Neutrophil (primary cell): ENCODE measurements at regions not wholly inside any gene's neighbourhood (a gene's known extent, or its start where the extent isn't known, plus 50 kb on each side); places are given as distances from the start of the nearest gene placed in this dataset.

Experiments
- H3K27ac ChIP-seq: fragments of 200-600 bp; sonication (generic); 2 replicates; pipeline ENCODE4 v1.5.1; 2016; ENCODE audit warnings: mild to moderate bottlenecking, moderate library complexity
- H3K27me3 ChIP-seq: fragments of 200-600 bp; sonication (generic); 2 replicates; pipeline ENCODE4 v1.6.0; 2016; ENCODE audit warnings: mild to moderate bottlenecking
- H3K36me3 ChIP-seq: fragments of 200-600 bp; sonication (generic); 2 replicates; pipeline ENCODE4 v1.5.1; 2017
- H3K4me1 ChIP-seq, 2 experiments: fragments of 200-600 bp in 1 of 2; sonication (generic) in 1 of 2; 1 replicate in 1 of 2; 2 replicates in 1 of 2; pipeline versions ENCODE4 v1.5.1 to v1.6.1; 2013 to 2016; ENCODE audit warnings: low read depth in 1 of 2, low read length in 1 of 2, mild to moderate bottlenecking in 1 of 2, moderate library complexity in 1 of 2; ENCODE audit not compliant: control insufficient read depth in 1 of 2, insufficient read depth in 1 of 2
- H3K4me3 ChIP-seq, 2 experiments: fragments of 200-600 bp in 1 of 2; sonication (generic) in 1 of 2; 1 replicate in 1 of 2; 2 replicates in 1 of 2; pipeline ENCODE4 v1.5.1; 2013 to 2016; ENCODE audit warnings: low read depth in 1 of 2, low read length in 1 of 2, mild to moderate bottlenecking in 1 of 2, moderate library complexity in 1 of 2
- H3K9me3 ChIP-seq: fragments of 200-600 bp; sonication (generic); 2 replicates; pipeline ENCODE4 v1.5.1; 2016
- CTCF ChIP-seq: fragments of 200-600 bp; sonication (generic); IDR thresholded peaks from 2 replicates; pipeline ENCODE4 v1.5.1; 2016; ENCODE audit warnings: antibody characterized with exemption

- H3K27ac ChIP-seq: no peak overlapping the region
- peaks cover 32% of the 10 kb centered on the region for H3K27me3 ChIP-seq
- no peaks in the 10 kb centered on the region for H3K4me1 ChIP-seq
- TF ChIP-seq CTCF: no peak
- no peaks in the 10 kb centered on the region for H3K36me3 ChIP-seq
- H3K4me3 ChIP-seq: no peak overlapping the region
- H3K9me3 ChIP-seq: no peaks in the 10 kb centered on the region
Measured at GRCh38 chr12:30836656-30837445, 82.1 kb upstream of the CAPRIN2 start.

- no peaks in the 10 kb centered on the region for H3K9me3 ChIP-seq
- no peaks in the 10 kb centered on the region for H3K36me3 ChIP-seq
- H3K4me1 ChIP-seq: no peaks in the 10 kb centered on the region
- H3K27me3 ChIP-seq: peaks cover 38% of the 10 kb centered on the region
- H3K27ac ChIP-seq: no peak overlapping the region
- no peak overlapping the region for H3K4me3 ChIP-seq
- no peak for TF ChIP-seq CTCF
Measured at GRCh38 chr12:30835216-30835615, 80.5 kb upstream of the CAPRIN2 start.

GRCh38 chr12:30830751-30831150 lies 76.0 kb upstream of the CAPRIN2 start:
- Histone ChIP-seq H3K27me3 (peaks cover 62% of the 10 kb centered on the region), H3K9me3 (no peaks in the 10 kb centered on the region), H3K27ac (no peak overlapping the region), H3K36me3 (no peaks in the 10 kb centered on the region), H3K4me3 (no peak overlapping the region), H3K4me1 (no peaks in the 10 kb centered on the region)
- TF ChIP-seq CTCF: no peak

GRCh38 chr12:30829876-30830275 lies 75.1 kb upstream of the CAPRIN2 start:
- no peaks in the 10 kb centered on the region for H3K4me1 ChIP-seq
- H3K4me3 ChIP-seq: no peak overlapping the region
- peaks cover 65% of the 10 kb centered on the region for H3K27me3 ChIP-seq
- TF ChIP-seq CTCF: no peak
- no peak overlapping the region for H3K27ac ChIP-seq
- H3K9me3 ChIP-seq: no peaks in the 10 kb centered on the region
- H3K36me3 ChIP-seq: no peaks in the 10 kb centered on the region

- TF ChIP-seq CTCF: no peak
- Histone ChIP-seq H3K27me3 (peaks cover 66% of the 10 kb centered on the region), H3K4me3 (no peak overlapping the region), H3K36me3 (no peaks in the 10 kb centered on the region), H3K4me1 (no peaks in the 10 kb centered on the region), H3K27ac (no peak overlapping the region), H3K9me3 (no peaks in the 10 kb centered on the region)
Measured at GRCh38 chr12:30828686-30829085, 73.9 kb upstream of the CAPRIN2 start.
